ENCODE measurements at regions not wholly inside any gene's neighbourhood (a gene's known extent, or its start where the extent isn't known, plus 50 kb on each side); places are given as distances from the start of the nearest gene placed in this dataset.
"Not testable (repeated sequence)": the region's sequence is repeated elsewhere in the genome, so short reads cannot be mapped to it uniquely, and the experiment has no call there.

GRCh38 chr6:128710315-128710714 lies 172.6 kb upstream of the LAMA2 start:
- TF ChIP-seq POLR2A (IDR thresholded peaks at IDR 0.05) (no peak), POLR2AphosphoS5 (IDR thresholded peaks at IDR 0.05) (no peak), CTCF (IDR thresholded peaks at IDR 0.05) (no peak)
- Histone ChIP-seq H3K27ac (no peak overlapping the region), H3K27me3 (replicated peaks; ENCODE audit: insufficient read depth) (no peaks in the 10 kb centered on the region), H3K36me3 (no peaks in the 10 kb centered on the region), H3K9me3 (no peaks in the 10 kb centered on the region), H3K4me1 (replicated peaks) (no peaks in the 10 kb centered on the region), H3K4me3 (no peak overlapping the region)
- intact Hi-C loops (cut with DNase I), result no loop called here
- DNase-seq (ENCODE audit: low spot score), result no peak
- WGBS, result 43% methylated on average over 2 of the region's 2 CpGs

GRCh38 chr6:128704601-128705000 lies 178.3 kb upstream of the LAMA2 start:
- intact Hi-C loops (cut with DNase I), result no loop called here
- H3K9me3 ChIP-seq, result no peaks in the 10 kb centered on the region

GRCh38 chr6:128703794-128704193 lies 179.1 kb upstream of the LAMA2 start:
- H3K4me3 ChIP-seq; DNase-seq (ENCODE audit: low spot score); H3K4me1 ChIP-seq (replicated peaks); H3K27ac ChIP-seq; intact Hi-C loops (cut with DNase I); H3K36me3 ChIP-seq; H3K27me3 ChIP-seq (replicated peaks; ENCODE audit: insufficient read depth); H3K9me3 ChIP-seq: not testable (repeated sequence)
- 95% methylated on average over 3 of the region's 3 CpGs for WGBS

More at GRCh38 chr6:128704601-128705000, 178.3 kb upstream of the LAMA2 start:
- Histone ChIP-seq H3K4me1 (replicated peaks) (no peaks in the 10 kb centered on the region), H3K27me3 (replicated peaks; ENCODE audit: insufficient read depth) (no peaks in the 10 kb centered on the region), H3K36me3 (no peaks in the 10 kb centered on the region), H3K4me3 (no peak overlapping the region), H3K27ac (no peak overlapping the region)
- WGBS, result 90% methylated on average over 4 of the region's 4 CpGs
- TF ChIP-seq POLR2AphosphoS5 (IDR thresholded peaks at IDR 0.05) (no peak), CTCF (IDR thresholded peaks at IDR 0.05) (no peak)
- DNase-seq (ENCODE audit: low spot score), result no peak

GRCh38 chr6:128696691-128697689 lies 176.6 kb upstream of the PTPRK start:
- Histone ChIP-seq H3K4me1 (replicated peaks) (no peaks in the 10 kb centered on the region), H3K27me3 (replicated peaks; ENCODE audit: insufficient read depth) (no peaks in the 10 kb centered on the region), H3K27ac (no peak overlapping the region), H3K36me3 (no peaks in the 10 kb centered on the region), H3K4me3 (no peak overlapping the region), H3K9me3 (no peaks in the 10 kb centered on the region)
- intact Hi-C loops (cut with DNase I), result no loop called here
- no peak for DNase-seq (ENCODE audit: low spot score)
- WGBS, result 58% methylated on average over 6 of the region's 6 CpGs
- TF ChIP-seq POLR2A (IDR thresholded peaks at IDR 0.05) (no peak), CTCF (IDR thresholded peaks at IDR 0.05) (no peak), POLR2AphosphoS5 (IDR thresholded peaks at IDR 0.05) (no peak)

GRCh38 chr6:128694303-128695009 lies 174.1 kb upstream of the PTPRK start:
- intact Hi-C loops (cut with DNase I), result no loop called here
- H3K27ac ChIP-seq, result no peak overlapping the region
- WGBS, result 92% methylated on average over 1 of the region's 1 CpG
- no peaks in the 10 kb centered on the region for H3K27me3 ChIP-seq (replicated peaks; ENCODE audit: insufficient read depth)
- no peaks in the 10 kb centered on the region for H3K36me3 ChIP-seq
- H3K9me3 ChIP-seq, result no peaks in the 10 kb centered on the region
- DNase-seq (ENCODE audit: low spot score), result no peak
- TF ChIP-seq POLR2AphosphoS5 (IDR thresholded peaks at IDR 0.05) (no peak), CTCF (IDR thresholded peaks at IDR 0.05) (no peak), POLR2A (IDR thresholded peaks at IDR 0.05) (no peak)
- no peaks in the 10 kb centered on the region for H3K4me1 ChIP-seq (replicated peaks)
- H3K4me3 ChIP-seq, result no peak overlapping the region
